HG03159 (cell line): ENCODE measurements at regions not wholly inside any gene's neighbourhood (a gene's known extent, or its start where the extent isn't known, plus 50 kb on each side); places are given as distances from the start of the nearest gene placed in this dataset.

Experiments
- ATAC-seq: cut with Tn5 transposase; IDR thresholded peaks from one replicate; pipeline ENCODE4 v1.9.1; 2021; ENCODE audit warnings: mild to moderate bottlenecking, moderate library complexity; ENCODE audit not compliant: unreplicated experiment

GRCh38 chr5:68447136-68447929, 231.8 kb downstream of the PIK3R1 start:
- no peak for ATAC-seq

- ATAC-seq = no peak
Measured at GRCh38 chr5:68449380-68449779, 233.8 kb downstream of the PIK3R1 start.

GRCh38 chr5:68450245-68450852, 234.8 kb downstream of the PIK3R1 start:
- no peak for ATAC-seq

GRCh38 chr5:68452286-68452685, 236.7 kb downstream of the PIK3R1 start:
- no peak for ATAC-seq

- no peak for ATAC-seq
Measured at GRCh38 chr5:68454172-68454571, 238.6 kb downstream of the PIK3R1 start.

- no peak for ATAC-seq
Measured at GRCh38 chr5:68454766-68455165, 239.2 kb downstream of the PIK3R1 start.

- no peak for ATAC-seq
Measured at GRCh38 chr5:68455216-68455615, 239.7 kb downstream of the PIK3R1 start.

GRCh38 chr5:68456756-68457217, 241.2 kb downstream of the PIK3R1 start:
- no peak for ATAC-seq

- ATAC-seq = no peak
Measured at GRCh38 chr5:68457285-68457684, 241.7 kb downstream of the PIK3R1 start.

GRCh38 chr5:68458416-68459021, 243.0 kb downstream of the PIK3R1 start:
- ATAC-seq = no peak

- no peak for ATAC-seq
Measured at GRCh38 chr5:68459093-68459809, 243.7 kb downstream of the PIK3R1 start.

- no peak for ATAC-seq
Measured at GRCh38 chr5:68459810-68460139, 244.2 kb downstream of the PIK3R1 start.

- ATAC-seq = peak; percentile 62
Measured at GRCh38 chr5:68460147-68460798, 244.7 kb downstream of the PIK3R1 start.

- ATAC-seq = no peak
Measured at GRCh38 chr5:68463606-68464005, 248.1 kb downstream of the PIK3R1 start.

GRCh38 chr5:68464424-68464823, 248.9 kb downstream of the PIK3R1 start:
- ATAC-seq = no peak

GRCh38 chr5:68465133-68465532, 249.6 kb downstream of the PIK3R1 start:
- no peak for ATAC-seq

GRCh38 chr5:68465934-68466551, 250.5 kb downstream of the PIK3R1 start:
- no peak for ATAC-seq

GRCh38 chr5:68467208-68467607, 251.7 kb downstream of the PIK3R1 start:
- ATAC-seq = no peak

- ATAC-seq = no peak
Measured at GRCh38 chr5:68467794-68468193, 252.2 kb downstream of the PIK3R1 start.

GRCh38 chr5:68468322-68468721, 252.8 kb downstream of the PIK3R1 start:
- ATAC-seq = no peak
